ENCODE measurements at regions not wholly inside any gene's neighbourhood (a gene's known extent, or its start where the extent isn't known, plus 50 kb on each side); places are given as distances from the start of the nearest gene placed in this dataset.

- Mint-ChIP-seq H3K4me1 (ENCODE audit: low read depth) (no peaks in the 10 kb centered on the region), H3K27me3 (peaks cover 2% of the 10 kb centered on the region), H3K9me3 (no peaks in the 10 kb centered on the region), H3K4me3 (no peak overlapping the region), H3K27ac (no peak overlapping the region), H3K36me3 (no peaks in the 10 kb centered on the region)
- intact Hi-C loops (cut with micrococcal nuclease), result no loop called here
- POLR2A ChIA-PET, result no interaction called here
- no peak for DNase-seq
- CTCF ChIA-PET, result interaction anchor here (1.4 kb wide), 1 partner anchor 315 kb away, joined by 3 read pairs; no protein-coding TSS in a partner anchor
Observed at GRCh38 chr14:58816416-58817115, 178.8 kb downstream of the DACT1 start.

- Mint-ChIP-seq H3K36me3 (no peaks in the 10 kb centered on the region), H3K4me1 (ENCODE audit: low read depth) (no peaks in the 10 kb centered on the region), H3K4me3 (no peak overlapping the region), H3K27me3 (peaks cover 2% of the 10 kb centered on the region), H3K27ac (no peak overlapping the region), H3K9me3 (no peaks in the 10 kb centered on the region)
- POLR2A ChIA-PET, result no interaction called here
- CTCF ChIA-PET, result interaction anchor here (1.7 kb wide), 1 partner anchor 9 kb away, joined by 5 read pairs; no protein-coding TSS in a partner anchor
- DNase-seq, result no peak
- intact Hi-C loops (cut with micrococcal nuclease), result no loop called here
Observed at GRCh38 chr14:58817846-58818245, 180.1 kb downstream of the DACT1 start.

- no peaks in the 10 kb centered on the region for H3K36me3 Mint-ChIP-seq
- intact Hi-C loops (cut with micrococcal nuclease), result no loop called here
- ChIA-PET CTCF (no interaction called here), POLR2A (no interaction called here)
- no peaks in the 10 kb centered on the region for H3K4me1 Mint-ChIP-seq (ENCODE audit: low read depth)
- no peak for DNase-seq
- H3K27ac Mint-ChIP-seq, result no peak overlapping the region
- H3K4me3 Mint-ChIP-seq, result no peak overlapping the region
- no peaks in the 10 kb centered on the region for H3K27me3 Mint-ChIP-seq
- H3K9me3 Mint-ChIP-seq, result no peaks in the 10 kb centered on the region
Observed at GRCh38 chr14:58820032-58820431, 182.3 kb downstream of the DACT1 start.

GRCh38 chr14:58821421-58821820 lies 183.7 kb downstream of the DACT1 start:
- Mint-ChIP-seq H3K27me3 (peaks cover 1% of the 10 kb centered on the region), H3K36me3 (no peaks in the 10 kb centered on the region), H3K27ac (no peak overlapping the region), H3K4me3 (no peak overlapping the region), H3K4me1 (ENCODE audit: low read depth) (no peaks in the 10 kb centered on the region), H3K9me3 (peaks cover 2% of the 10 kb centered on the region)
- no peak for DNase-seq
- ChIA-PET POLR2A (no interaction called here), CTCF (no interaction called here)
- intact Hi-C loops (cut with micrococcal nuclease), result no loop called here

- H3K9me3 Mint-ChIP-seq, result peaks cover 10% of the 10 kb centered on the region
Observed at GRCh38 chr14:58822856-58823255, 185.1 kb downstream of the DACT1 start.

GRCh38 chr14:58823312-58823711 lies 185.6 kb downstream of the DACT1 start:
- CTCF ChIA-PET, result no interaction called here
- POLR2A ChIA-PET, result no interaction called here

More at GRCh38 chr14:58822856-58823255, 185.1 kb downstream of the DACT1 start:
- Mint-ChIP-seq H3K4me1 (ENCODE audit: low read depth) (no peaks in the 10 kb centered on the region), H3K27ac (no peak overlapping the region), H3K36me3 (peaks cover 1% of the 10 kb centered on the region), H3K27me3 (peaks cover 1% of the 10 kb centered on the region), H3K4me3 (no peak overlapping the region)
- ChIA-PET CTCF (no interaction called here), POLR2A (no interaction called here)
- DNase-seq, result no peak
- intact Hi-C loops (cut with micrococcal nuclease), result no loop called here

GRCh38 chr14:58824106-58824505 lies 186.3 kb downstream of the DACT1 start:
- ChIA-PET POLR2A (no interaction called here), CTCF (no interaction called here)
- peaks cover 1% of the 10 kb centered on the region for H3K36me3 Mint-ChIP-seq
- H3K4me1 Mint-ChIP-seq (ENCODE audit: low read depth), result no peaks in the 10 kb centered on the region
- intact Hi-C loops (cut with micrococcal nuclease), result no loop called here
- H3K4me3 Mint-ChIP-seq, result no peak overlapping the region
- H3K9me3 Mint-ChIP-seq, result peaks cover 10% of the 10 kb centered on the region
- no peak for DNase-seq
- H3K27ac Mint-ChIP-seq, result no peak overlapping the region
- H3K27me3 Mint-ChIP-seq, result peaks cover 1% of the 10 kb centered on the region

More at GRCh38 chr14:58823312-58823711, 185.6 kb downstream of the DACT1 start:
- Mint-ChIP-seq H3K27me3 (peaks cover 1% of the 10 kb centered on the region), H3K4me1 (ENCODE audit: low read depth) (no peaks in the 10 kb centered on the region), H3K9me3 (peaks cover 10% of the 10 kb centered on the region), H3K27ac (no peak overlapping the region), H3K36me3 (peaks cover 1% of the 10 kb centered on the region), H3K4me3 (no peak overlapping the region)
- DNase-seq, result no peak
- intact Hi-C loops (cut with micrococcal nuclease), result no loop called here

- POLR2A ChIA-PET, result no interaction called here
- intact Hi-C loops (cut with micrococcal nuclease), result loop anchor here (5.0 kb wide), 1 partner anchor 322 kb away; no protein-coding TSS in a partner anchor
- Mint-ChIP-seq H3K9me3 (peaks cover 10% of the 10 kb centered on the region), H3K4me3 (no peak overlapping the region), H3K27me3 (peaks cover 1% of the 10 kb centered on the region), H3K4me1 (ENCODE audit: low read depth) (no peaks in the 10 kb centered on the region), H3K36me3 (peaks cover 1% of the 10 kb centered on the region), H3K27ac (no peak overlapping the region)
- CTCF ChIA-PET, result no interaction called here
- no peak for DNase-seq
Observed at GRCh38 chr14:58824796-58825195, 187.0 kb downstream of the DACT1 start.

- Mint-ChIP-seq H3K9me3 (peaks cover 10% of the 10 kb centered on the region), H3K36me3 (peaks cover 1% of the 10 kb centered on the region), H3K27me3 (peaks cover 1% of the 10 kb centered on the region), H3K4me1 (ENCODE audit: low read depth) (no peaks in the 10 kb centered on the region), H3K27ac (no peak overlapping the region), H3K4me3 (no peak overlapping the region)
- intact Hi-C loops (cut with micrococcal nuclease), result loop anchor here (5.0 kb wide), 1 partner anchor 323 kb away; no protein-coding TSS in a partner anchor
- ChIA-PET CTCF (interaction anchor here (1.1 kb wide), 1 partner anchor 12 kb away, joined by 3 read pairs; no protein-coding TSS in a partner anchor), POLR2A (no interaction called here)
- no peak for DNase-seq
Observed at GRCh38 chr14:58825606-58826005, 187.8 kb downstream of the DACT1 start.

- intact Hi-C loops (cut with micrococcal nuclease), result loop anchor here (5.0 kb wide), 1 partner anchor 325 kb away; no protein-coding TSS in a partner anchor
- Mint-ChIP-seq H3K27ac (no peak overlapping the region), H3K9me3 (peaks cover 10% of the 10 kb centered on the region), H3K4me3 (no peak overlapping the region), H3K4me1 (ENCODE audit: low read depth) (no peaks in the 10 kb centered on the region), H3K27me3 (peaks cover 1% of the 10 kb centered on the region), H3K36me3 (peaks cover 1% of the 10 kb centered on the region)
- ChIA-PET POLR2A (no interaction called here), CTCF (interaction anchor here (0.9 to 2.0 kb wide), 4 partner anchors 9 to 326 kb away, joined by 3 to 13 read pairs (median 4); no protein-coding TSS in a partner anchor)
- no peak for DNase-seq
Observed at GRCh38 chr14:58826845-58827686, 189.3 kb downstream of the DACT1 start.

- ChIA-PET POLR2A (no interaction called here), CTCF (no interaction called here)
- peaks cover 1% of the 10 kb centered on the region for H3K27me3 Mint-ChIP-seq
- intact Hi-C loops (cut with micrococcal nuclease), result loop anchor here (5.0 kb wide), 1 partner anchor 326 kb away; no protein-coding TSS in a partner anchor
- no peak overlapping the region for H3K4me3 Mint-ChIP-seq
- H3K4me1 Mint-ChIP-seq (ENCODE audit: low read depth), result no peaks in the 10 kb centered on the region
- no peak overlapping the region for H3K27ac Mint-ChIP-seq
- no peak for DNase-seq
- peaks cover 10% of the 10 kb centered on the region for H3K9me3 Mint-ChIP-seq
- peaks cover 1% of the 10 kb centered on the region for H3K36me3 Mint-ChIP-seq
Observed at GRCh38 chr14:58828298-58828697, 190.5 kb downstream of the DACT1 start.

- no peak for DNase-seq
- H3K36me3 Mint-ChIP-seq, result peaks cover 1% of the 10 kb centered on the region
- CTCF ChIA-PET, result interaction anchor here (1.0 kb wide), 1 partner anchor 192 kb away, joined by 4 read pairs; the partner anchor contains the start of gene DACT1
- POLR2A ChIA-PET, result no interaction called here
- H3K27me3 Mint-ChIP-seq, result peaks cover 2% of the 10 kb centered on the region
- H3K4me1 Mint-ChIP-seq (ENCODE audit: low read depth), result no peaks in the 10 kb centered on the region
- intact Hi-C loops (cut with micrococcal nuclease), result loop anchor here (5.0 kb wide), 1 partner anchor 327 kb away; no protein-coding TSS in a partner anchor
- H3K27ac Mint-ChIP-seq, result no peak overlapping the region
- H3K9me3 Mint-ChIP-seq, result peaks cover 10% of the 10 kb centered on the region
- H3K4me3 Mint-ChIP-seq, result no peak overlapping the region
Observed at GRCh38 chr14:58829594-58829993, 191.8 kb downstream of the DACT1 start.
